ENCODE measurements at regions not wholly inside any gene's neighbourhood (a gene's known extent, or its start where the extent isn't known, plus 50 kb on each side); places are given as distances from the start of the nearest gene placed in this dataset.
"Not testable (repeated sequence)": the region's sequence is repeated elsewhere in the genome, so short reads cannot be mapped to it uniquely, and the experiment has no call there.

DNA sequence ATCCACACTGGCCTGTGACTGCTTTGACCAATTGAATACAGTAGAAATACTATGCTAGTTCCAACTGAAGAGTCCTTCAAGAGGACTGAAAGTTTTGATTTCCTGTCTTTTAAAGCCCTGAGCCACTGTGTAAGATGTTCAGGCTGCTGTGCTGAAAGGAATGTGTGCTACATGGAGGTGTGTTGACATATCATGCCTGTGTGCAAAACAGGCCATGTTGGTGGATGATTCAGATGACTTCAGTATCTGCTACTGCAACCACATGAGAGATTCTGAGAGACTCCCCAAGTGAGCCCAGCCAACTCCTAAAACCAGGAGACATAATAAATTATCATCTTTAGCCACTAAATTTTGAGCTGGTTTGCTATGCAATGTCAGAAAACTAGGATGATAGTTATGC lies 662.9 kb downstream of the ZEB2 start:
- no peak for TF ChIP-seq ZNF274 (IDR thresholded peaks at IDR 0.05; ENCODE audit: low read depth, low read length)
- no peak overlapping the region for H3K4me3 ChIP-seq (ENCODE audit: low read length)

GRCh38 chr2:143852759-143853158 lies 667.2 kb downstream of the ZEB2 start:
- H3K4me3 ChIP-seq (ENCODE audit: low read length) = no peak overlapping the region
- no peak for TF ChIP-seq ZNF274 (IDR thresholded peaks at IDR 0.05; ENCODE audit: low read depth, low read length)

DNA sequence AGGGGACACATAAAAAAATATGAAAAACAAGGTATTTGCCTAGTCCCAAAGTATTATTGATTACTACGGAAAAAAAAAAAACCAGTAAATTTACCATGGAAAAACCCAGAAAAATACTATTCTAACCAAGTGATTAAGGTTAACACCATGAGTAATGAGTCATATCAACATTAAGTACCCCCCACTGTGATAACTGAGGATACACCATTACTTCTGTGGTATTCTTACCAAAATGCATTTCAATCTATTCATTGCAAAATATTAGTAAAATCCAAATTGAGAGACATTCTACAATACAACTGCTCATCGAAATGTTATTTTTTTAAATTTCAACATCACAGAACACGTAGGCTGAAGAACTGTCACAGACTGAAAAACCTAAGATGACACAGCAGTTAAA lies 669.8 kb downstream of the ZEB2 start:
- TF ChIP-seq ZNF274 (IDR thresholded peaks at IDR 0.05; ENCODE audit: low read depth, low read length) = no peak

GRCh38 chr2:143847257-143847656 lies 672.7 kb downstream of the ZEB2 start:
- H3K4me3 ChIP-seq (ENCODE audit: low read length) = no peak overlapping the region
- no peak for TF ChIP-seq ZNF274 (IDR thresholded peaks at IDR 0.05; ENCODE audit: low read depth, low read length)

More for the DNA sequence above, 669.8 kb downstream of the ZEB2 start:
- no peak overlapping the region for H3K4me3 ChIP-seq (ENCODE audit: low read length)

- no peak for TF ChIP-seq ZNF274 (IDR thresholded peaks at IDR 0.05; ENCODE audit: low read depth, low read length)
- no peak overlapping the region for H3K4me3 ChIP-seq (ENCODE audit: low read length)
Observed at GRCh38 chr2:143844986-143845385, 674.9 kb downstream of the ZEB2 start.

GRCh38 chr2:143843686-143844085 lies 676.2 kb downstream of the ZEB2 start:
- H3K4me3 ChIP-seq (ENCODE audit: low read length) = no peak overlapping the region
- no peak for TF ChIP-seq ZNF274 (IDR thresholded peaks at IDR 0.05; ENCODE audit: low read depth, low read length)

DNA sequence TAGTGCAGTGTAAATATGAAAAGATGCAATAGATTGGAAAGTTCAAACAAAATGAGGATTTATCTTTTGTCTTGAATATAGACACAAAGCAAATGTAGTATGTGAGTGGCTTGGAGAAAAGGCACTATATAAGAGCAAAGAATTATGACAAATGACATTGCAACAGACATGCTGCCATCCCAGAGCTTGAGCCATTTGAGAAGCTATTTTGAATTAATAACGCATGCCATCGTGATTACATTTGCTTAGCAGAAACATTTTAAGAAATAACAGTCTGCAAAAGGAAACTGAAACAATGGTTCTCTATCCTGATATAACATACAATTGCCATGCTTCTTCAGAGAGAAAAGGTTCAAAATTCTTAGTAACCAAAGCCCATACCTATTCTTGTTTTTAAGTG lies 677.1 kb downstream of the ZEB2 start:
- no peak for TF ChIP-seq ZNF274 (IDR thresholded peaks at IDR 0.05; ENCODE audit: low read depth, low read length)
- H3K4me3 ChIP-seq (ENCODE audit: low read length) = no peak overlapping the region

DNA sequence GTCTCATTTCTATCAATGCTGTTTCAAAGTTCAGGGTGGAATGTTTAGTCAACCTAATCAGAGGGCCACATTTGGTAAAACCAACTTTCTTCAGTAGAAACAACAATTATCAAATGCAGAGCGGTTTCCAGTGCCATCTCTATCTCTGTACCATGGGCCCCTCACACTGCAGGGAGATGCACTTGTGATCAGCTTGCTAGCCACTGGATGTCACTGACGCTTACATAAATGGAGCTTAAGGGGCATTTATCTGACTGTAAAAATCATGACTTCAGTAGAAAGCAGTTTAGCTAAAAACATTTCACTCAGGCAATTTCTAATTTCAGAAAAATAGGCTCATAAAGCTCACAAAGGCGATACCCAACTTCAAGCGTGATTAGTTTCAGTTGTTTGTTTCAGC lies 678.0 kb downstream of the ZEB2 start:
- no peak for TF ChIP-seq ZNF274 (IDR thresholded peaks at IDR 0.05; ENCODE audit: low read depth, low read length)
- no peak overlapping the region for H3K4me3 ChIP-seq (ENCODE audit: low read length)

DNA sequence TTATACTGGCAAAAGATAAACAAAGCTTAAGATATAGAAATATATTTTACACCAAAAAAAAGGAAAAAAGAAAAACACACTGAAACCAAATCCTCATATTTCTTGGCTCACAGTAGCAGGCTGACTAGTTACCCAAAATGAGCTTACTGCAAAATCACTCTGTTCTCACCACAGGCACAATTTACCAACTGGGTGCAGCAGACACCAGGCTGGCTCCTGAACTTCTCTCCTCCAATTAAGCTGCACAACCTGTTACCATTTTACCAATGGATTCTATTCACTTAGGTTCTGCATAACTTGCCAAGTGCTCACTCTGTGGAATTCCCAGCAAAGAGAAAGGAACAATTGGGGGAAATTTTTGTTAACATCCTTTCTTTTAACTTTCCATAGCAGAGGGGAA lies 679.3 kb downstream of the ZEB2 start:
- no peak for TF ChIP-seq ZNF274 (IDR thresholded peaks at IDR 0.05; ENCODE audit: low read depth, low read length)
- H3K4me3 ChIP-seq (ENCODE audit: low read length) = no peak overlapping the region

DNA sequence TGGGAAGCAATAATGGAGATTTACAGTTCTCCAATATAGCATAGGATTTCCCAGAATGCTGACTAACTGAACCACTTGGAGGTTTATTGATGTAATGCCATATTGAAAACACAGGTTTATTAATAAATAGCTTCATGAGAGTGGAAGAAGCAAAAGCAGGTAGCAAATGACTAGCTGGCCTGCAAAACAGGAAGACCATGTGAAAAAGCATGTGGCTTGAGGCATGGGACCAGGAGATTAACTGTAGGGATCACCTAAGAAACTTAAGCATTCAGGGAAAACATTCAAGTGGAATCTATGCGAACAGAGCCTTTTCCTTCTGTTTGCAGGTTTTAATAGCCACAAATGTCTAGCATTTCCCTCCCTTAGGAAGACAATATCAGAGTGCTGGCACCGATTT lies 679.7 kb downstream of the ZEB2 start:
- TF ChIP-seq ZNF274 (IDR thresholded peaks at IDR 0.05; ENCODE audit: low read depth, low read length) = no peak
- H3K4me3 ChIP-seq (ENCODE audit: low read length) = no peak overlapping the region

- H3K4me3 ChIP-seq (ENCODE audit: low read length) = no peak overlapping the region
- TF ChIP-seq ZNF274 (IDR thresholded peaks at IDR 0.05; ENCODE audit: low read depth, low read length) = no peak
Observed at GRCh38 chr2:143839456-143839855, 680.5 kb downstream of the ZEB2 start.

DNA sequence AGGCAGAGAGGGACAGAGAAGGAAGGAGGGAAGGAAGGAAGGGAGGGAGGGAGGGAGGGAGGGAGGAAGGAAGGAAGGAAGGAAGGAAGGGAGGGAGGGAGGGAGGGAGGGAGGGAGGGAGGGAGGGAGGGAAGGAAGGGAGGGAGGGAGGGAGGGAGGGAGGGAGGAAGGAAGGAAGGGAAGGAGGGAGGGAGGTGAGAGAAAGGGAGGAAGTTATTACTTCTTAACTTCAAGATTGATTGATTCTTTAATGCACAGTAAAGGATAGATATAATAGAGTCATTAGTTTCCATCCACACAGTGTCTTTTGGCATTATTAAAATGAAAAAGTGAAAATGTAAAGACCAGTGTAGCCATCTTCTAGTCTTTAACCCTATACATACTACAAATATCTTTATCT lies 682.9 kb downstream of the ZEB2 start:
- not testable (repeated sequence) for H3K4me3 ChIP-seq (ENCODE audit: low read length)

- H3K4me3 ChIP-seq (ENCODE audit: low read length) = no peak overlapping the region
Observed at GRCh38 chr2:143835481-143835880, 684.4 kb downstream of the ZEB2 start.

GRCh38 chr2:143833015-143833660 lies 686.8 kb downstream of the ZEB2 start:
- TF ChIP-seq ZNF274 (IDR thresholded peaks at IDR 0.05; ENCODE audit: low read depth, low read length) = no peak
- H3K4me3 ChIP-seq (ENCODE audit: low read length) = no peak overlapping the region

More at GRCh38 chr2:143835481-143835880, 684.4 kb downstream of the ZEB2 start:
- TF ChIP-seq ZNF274 (IDR thresholded peaks at IDR 0.05; ENCODE audit: low read depth, low read length) = no peak

DNA sequence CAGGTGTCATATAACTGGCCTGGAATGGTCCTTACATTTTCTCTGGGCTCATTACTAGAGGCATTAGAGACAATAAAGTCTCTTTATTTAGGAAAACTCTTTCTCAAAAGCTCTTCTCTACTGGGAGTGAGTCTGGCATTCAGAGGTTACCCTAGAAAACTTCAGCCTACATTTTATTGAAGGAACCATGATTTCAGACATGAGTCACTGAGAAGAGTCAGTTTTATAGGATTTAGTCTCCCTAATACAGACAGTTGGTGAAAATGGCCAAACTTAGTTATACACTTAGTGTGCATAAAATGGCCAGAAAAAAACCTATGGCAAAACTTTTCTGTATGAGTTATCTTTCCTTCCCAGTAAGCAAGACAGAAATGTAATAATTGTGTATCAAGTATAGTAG lies 689.4 kb downstream of the ZEB2 start:
- TF ChIP-seq ZNF274 (IDR thresholded peaks at IDR 0.05; ENCODE audit: low read depth, low read length) = no peak
- no peak overlapping the region for H3K4me3 ChIP-seq (ENCODE audit: low read length)

All from GM08714 (cell line).